ENCODE measurements at regions not wholly inside any gene's neighbourhood (a gene's known extent, or its start where the extent isn't known, plus 50 kb on each side); places are given as distances from the start of the nearest gene placed in this dataset.

- no peak overlapping the region for H3K27ac Mint-ChIP-seq
- H3K4me1 Mint-ChIP-seq (ENCODE audit: low read depth in 2 of 2): no peaks in the 10 kb centered on the region
- no peak for ATAC-seq (replicated peaks)
- no peak overlapping the region for H3K4me3 Mint-ChIP-seq
- no peaks in the 10 kb centered on the region for H3K9me3 Mint-ChIP-seq
- H3K27me3 Mint-ChIP-seq: peaks cover 0 to 23% of the 10 kb centered on the region in 2 donors
- H3K36me3 Mint-ChIP-seq (ENCODE audit: insufficient read depth): no peaks in the 10 kb centered on the region
- no peak for DNase-seq
These were observed 50.9 kb upstream of the A1CF start for GRCh38 chr10:50936335-50936734.

- H3K27me3 Mint-ChIP-seq: peaks cover 0 to 16% of the 10 kb centered on the region in 2 donors
- no peak overlapping the region for H3K27ac Mint-ChIP-seq
- H3K4me1 Mint-ChIP-seq (ENCODE audit: low read depth in 2 of 2): no peaks in the 10 kb centered on the region
- no peaks in the 10 kb centered on the region for H3K36me3 Mint-ChIP-seq (ENCODE audit: insufficient read depth)
- no peak for ATAC-seq (replicated peaks)
- no peaks in the 10 kb centered on the region for H3K9me3 Mint-ChIP-seq
- no peak overlapping the region for H3K4me3 Mint-ChIP-seq
- DNase-seq: no peak
These were observed 51.9 kb upstream of the A1CF start for GRCh38 chr10:50937230-50937907.

GRCh38 chr10:50941629-50942028 lies 56.2 kb upstream of the A1CF start:
- H3K27me3 Mint-ChIP-seq: peaks cover 6 to 7% of the 10 kb centered on the region in 2 donors
- ATAC-seq (replicated peaks) (no peak), DNase-seq (no peak)
- H3K36me3 Mint-ChIP-seq (ENCODE audit: insufficient read depth): peaks cover 4% of the 10 kb centered on the region
- no peaks in the 10 kb centered on the region for H3K4me1 Mint-ChIP-seq (ENCODE audit: low read depth in 2 of 2)
- H3K9me3 Mint-ChIP-seq: no peaks in the 10 kb centered on the region
- H3K27ac Mint-ChIP-seq: no peak overlapping the region
- H3K4me3 Mint-ChIP-seq: no peak overlapping the region

- Mint-ChIP-seq H3K4me1 (ENCODE audit: low read depth in 2 of 2) (no peaks in the 10 kb centered on the region), H3K4me3 (no peak overlapping the region), H3K27ac (no peak overlapping the region), H3K36me3 (ENCODE audit: insufficient read depth) (peaks cover 4% of the 10 kb centered on the region), H3K27me3 (peaks cover 6 to 29% of the 10 kb centered on the region in 2 donors), H3K9me3 (no peaks in the 10 kb centered on the region)
- DNase-seq (no peak), ATAC-seq (replicated peaks) (no peak)
These were observed 61.8 kb upstream of the A1CF start for GRCh38 chr10:50946991-50947781.

DNA sequence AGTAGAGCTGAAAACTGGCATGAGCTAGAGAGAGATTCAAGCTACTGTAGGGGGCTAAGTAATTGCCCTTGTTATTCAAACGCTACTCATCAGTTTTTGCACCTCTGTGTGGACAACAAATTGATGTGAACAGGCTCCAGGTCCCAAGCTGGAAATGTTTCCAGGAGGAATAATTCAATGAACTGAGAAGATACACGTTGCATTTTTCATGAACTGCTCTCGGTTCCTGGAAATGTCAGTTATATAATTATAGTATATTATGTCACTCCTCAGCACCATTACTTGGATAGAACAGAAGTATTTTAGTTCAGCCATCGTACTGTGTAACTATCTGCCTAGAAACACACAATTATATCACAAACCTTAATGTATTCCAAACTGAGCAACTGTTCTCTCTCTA lies 65.9 kb upstream of the A1CF start:
- no peaks in the 10 kb centered on the region for H3K36me3 Mint-ChIP-seq (ENCODE audit: insufficient read depth)
- DNase-seq: no peak
- H3K4me1 Mint-ChIP-seq (ENCODE audit: low read depth in 2 of 2): no peaks in the 10 kb centered on the region
- H3K9me3 Mint-ChIP-seq: no peaks in the 10 kb centered on the region
- peaks cover 9 to 27% of the 10 kb centered on the region in 2 donors for H3K27me3 Mint-ChIP-seq
- no peak overlapping the region for H3K4me3 Mint-ChIP-seq
- no peak overlapping the region for H3K27ac Mint-ChIP-seq
- no peak for ATAC-seq (replicated peaks)

DNA sequence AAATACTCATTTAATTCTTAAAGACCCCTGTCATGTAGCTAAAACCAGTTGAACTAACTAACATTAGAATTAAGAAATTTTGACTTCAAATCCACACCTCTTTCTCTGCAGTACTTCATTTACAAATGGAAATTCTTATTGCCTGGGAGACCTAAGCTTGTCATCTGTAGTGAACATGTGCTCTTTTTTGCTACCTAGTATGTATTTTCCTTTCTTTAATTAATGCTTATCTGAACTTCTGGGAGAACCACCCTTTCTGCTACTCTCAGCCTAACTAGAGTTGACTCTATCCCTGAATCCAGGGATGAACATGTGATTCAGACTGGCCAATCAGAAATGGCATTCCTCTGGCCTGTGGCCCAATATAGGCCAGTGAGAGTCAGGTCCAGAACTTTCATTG lies 75.9 kb upstream of the A1CF start:
- DNase-seq: no peak
- no peak overlapping the region for H3K4me3 Mint-ChIP-seq
- H3K9me3 Mint-ChIP-seq: no peaks in the 10 kb centered on the region
- no peak for ATAC-seq (replicated peaks)
- H3K4me1 Mint-ChIP-seq (ENCODE audit: low read depth in 2 of 2): no peaks in the 10 kb centered on the region
- H3K27me3 Mint-ChIP-seq: peaks cover 0 to 6% of the 10 kb centered on the region in 2 donors
- H3K36me3 Mint-ChIP-seq (ENCODE audit: insufficient read depth): no peaks in the 10 kb centered on the region
- no peak overlapping the region for H3K27ac Mint-ChIP-seq

DNA sequence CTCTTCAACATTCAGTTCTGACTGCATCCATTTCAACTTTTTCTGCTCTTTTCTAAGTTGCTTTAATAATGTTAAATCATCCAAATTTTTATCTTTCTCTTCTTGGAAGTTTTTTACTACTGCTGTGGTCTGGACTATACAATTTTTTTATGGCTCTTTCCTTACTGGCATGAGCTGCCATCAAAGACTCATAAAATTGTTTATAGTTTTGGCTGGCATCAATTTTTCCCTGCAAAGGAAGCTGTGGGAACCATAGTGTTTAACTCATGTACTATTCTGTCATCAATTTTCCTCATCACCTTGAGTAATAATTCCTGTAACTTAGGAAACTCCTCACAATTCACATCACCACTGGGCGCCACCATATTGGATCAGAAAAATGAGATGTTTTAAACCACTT lies 77.6 kb upstream of the A1CF start:
- H3K36me3 Mint-ChIP-seq (ENCODE audit: insufficient read depth): no peaks in the 10 kb centered on the region
- no peak overlapping the region for H3K4me3 Mint-ChIP-seq
- DNase-seq (no peak), ATAC-seq (replicated peaks) (no peak)
- H3K4me1 Mint-ChIP-seq (ENCODE audit: low read depth in 2 of 2): no peaks in the 10 kb centered on the region
- no peak overlapping the region for H3K27ac Mint-ChIP-seq
- no peaks in the 10 kb centered on the region for H3K9me3 Mint-ChIP-seq
- peaks cover 0 to 6% of the 10 kb centered on the region in 2 donors for H3K27me3 Mint-ChIP-seq

- no peaks in the 10 kb centered on the region for H3K27me3 Mint-ChIP-seq
- H3K4me3 Mint-ChIP-seq: no peak overlapping the region
- no peak overlapping the region for H3K27ac Mint-ChIP-seq
- no peak for DNase-seq
- H3K9me3 Mint-ChIP-seq: no peaks in the 10 kb centered on the region
- no peak for ATAC-seq (replicated peaks)
- no peaks in the 10 kb centered on the region for H3K4me1 Mint-ChIP-seq (ENCODE audit: low read depth in 2 of 2)
- H3K36me3 Mint-ChIP-seq (ENCODE audit: insufficient read depth): no peaks in the 10 kb centered on the region
These were observed 83.1 kb upstream of the A1CF start for GRCh38 chr10:50968386-50969091.

GRCh38 chr10:50972591-50972990 lies 87.2 kb upstream of the A1CF start:
- H3K36me3 Mint-ChIP-seq (ENCODE audit: insufficient read depth): no peaks in the 10 kb centered on the region
- no peaks in the 10 kb centered on the region for H3K4me1 Mint-ChIP-seq (ENCODE audit: low read depth in 2 of 2)
- ATAC-seq (replicated peaks) (no peak), DNase-seq (no peak)
- no peak overlapping the region for H3K4me3 Mint-ChIP-seq
- H3K27me3 Mint-ChIP-seq: no peaks in the 10 kb centered on the region
- no peak overlapping the region for H3K27ac Mint-ChIP-seq
- no peaks in the 10 kb centered on the region for H3K9me3 Mint-ChIP-seq

DNA sequence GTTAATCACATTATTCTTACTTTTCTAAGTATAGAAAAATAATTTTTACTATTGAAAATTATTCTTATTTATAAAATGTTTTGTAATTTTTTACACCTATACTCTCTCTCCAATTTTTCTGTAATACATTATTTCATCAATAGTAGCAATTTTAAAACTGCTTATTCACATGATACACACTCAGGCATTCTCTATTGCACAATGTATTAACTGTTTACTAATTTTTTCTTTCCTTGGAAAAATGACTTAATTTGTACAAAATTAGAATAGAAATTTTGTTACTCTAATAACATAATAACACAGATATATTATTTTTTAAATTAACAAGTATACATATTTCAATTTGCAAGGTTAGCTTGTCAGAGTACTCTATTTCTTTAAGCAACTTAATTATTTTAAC lies 92.9 kb upstream of the PRKG1 start:
- DNase-seq (no peak), ATAC-seq (replicated peaks) (no peak)
- peaks cover 0 to 8% of the 10 kb centered on the region in 2 donors for H3K27me3 Mint-ChIP-seq
- no peak overlapping the region for H3K27ac Mint-ChIP-seq
- H3K4me3 Mint-ChIP-seq: no peak overlapping the region
- no peaks in the 10 kb centered on the region for H3K9me3 Mint-ChIP-seq
- H3K36me3 Mint-ChIP-seq (ENCODE audit: insufficient read depth): no peaks in the 10 kb centered on the region
- H3K4me1 Mint-ChIP-seq (ENCODE audit: low read depth in 2 of 2): no peaks in the 10 kb centered on the region

DNA sequence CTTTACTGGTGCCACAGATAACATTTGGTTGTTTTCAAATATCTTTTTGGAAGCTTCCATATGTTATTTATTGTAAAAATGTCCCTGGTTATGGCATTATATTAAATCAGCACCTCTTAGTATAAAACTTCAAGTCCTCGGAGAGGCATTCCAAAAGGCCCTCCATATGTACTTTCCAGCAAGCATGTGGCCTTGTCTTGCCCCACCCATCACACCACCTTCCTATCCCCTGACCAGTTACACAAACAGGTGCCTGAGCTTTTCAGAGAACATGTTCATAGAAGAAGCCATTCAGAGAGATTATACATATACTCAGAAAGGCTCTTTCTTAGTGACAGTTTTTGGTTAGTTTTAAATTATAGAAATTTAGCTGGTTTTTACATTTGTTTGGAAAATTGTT lies 92.4 kb upstream of the PRKG1 start:
- no peak overlapping the region for H3K4me3 Mint-ChIP-seq
- H3K36me3 Mint-ChIP-seq (ENCODE audit: insufficient read depth): no peaks in the 10 kb centered on the region
- no peaks in the 10 kb centered on the region for H3K4me1 Mint-ChIP-seq (ENCODE audit: low read depth in 2 of 2)

DNA sequence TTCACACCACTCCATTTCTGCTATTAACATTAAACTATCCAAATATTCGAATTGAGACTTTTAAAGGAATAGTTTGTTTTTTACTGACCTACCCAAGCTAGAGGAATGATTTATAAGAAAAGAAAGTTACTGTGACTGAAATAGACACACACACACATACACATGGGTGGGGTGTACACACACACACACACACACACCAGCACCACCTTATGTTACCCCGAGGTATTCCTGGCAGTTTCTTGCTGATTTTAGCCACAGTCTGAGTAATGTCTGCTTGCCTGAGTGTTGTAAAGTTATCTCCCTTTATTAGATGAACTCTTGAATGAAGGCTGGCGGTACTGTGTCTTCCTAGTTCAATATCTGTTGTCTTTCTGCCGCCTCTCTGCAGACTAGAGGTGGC lies 91.3 kb upstream of the PRKG1 start:
- Mint-ChIP-seq H3K4me1 (ENCODE audit: low read depth in 2 of 2) (no peaks in the 10 kb centered on the region), H3K36me3 (ENCODE audit: insufficient read depth) (no peaks in the 10 kb centered on the region), H3K27me3 (peaks cover 7 to 20% of the 10 kb centered on the region in 2 donors), H3K9me3 (no peaks in the 10 kb centered on the region), H3K27ac (no peak overlapping the region), H3K4me3 (no peak overlapping the region)
- ATAC-seq (replicated peaks) (no peak), DNase-seq (no peak)

More for the DNA sequence above, 92.4 kb upstream of the PRKG1 start:
- ATAC-seq (replicated peaks) (no peak), DNase-seq (no peak)
- no peak overlapping the region for H3K27ac Mint-ChIP-seq
- H3K9me3 Mint-ChIP-seq: no peaks in the 10 kb centered on the region
- peaks cover 4 to 9% of the 10 kb centered on the region in 2 donors for H3K27me3 Mint-ChIP-seq

- no peak for DNase-seq
- no peak for ATAC-seq (replicated peaks)
- Mint-ChIP-seq H3K36me3 (ENCODE audit: insufficient read depth) (no peaks in the 10 kb centered on the region), H3K4me1 (ENCODE audit: low read depth in 2 of 2) (peaks cover 0 to 4% of the 10 kb centered on the region in 2 donors), H3K27ac (no peak overlapping the region), H3K9me3 (no peaks in the 10 kb centered on the region), H3K27me3 (peaks cover 30 to 47% of the 10 kb centered on the region in 2 donors), H3K4me3 (no peak overlapping the region)
These were observed 86.4 kb upstream of the PRKG1 start for GRCh38 chr10:50987934-50988333.

- DNase-seq (no peak), ATAC-seq (replicated peaks) (no peak)
- H3K4me1 Mint-ChIP-seq (ENCODE audit: low read depth in 2 of 2): peaks cover under 1 to 4% of the 10 kb centered on the region in 2 donors
- peaks cover 38 to 51% of the 10 kb centered on the region in 2 donors for H3K27me3 Mint-ChIP-seq
- no peak overlapping the region for H3K27ac Mint-ChIP-seq
- H3K36me3 Mint-ChIP-seq (ENCODE audit: insufficient read depth): no peaks in the 10 kb centered on the region
- H3K9me3 Mint-ChIP-seq: no peaks in the 10 kb centered on the region
- H3K4me3 Mint-ChIP-seq: no peak overlapping the region
These were observed 85.5 kb upstream of the PRKG1 start for GRCh38 chr10:50988792-50989191.
